GM12873 (cell line): ENCODE measurements at regions not wholly inside any gene's neighbourhood (a gene's known extent, or its start where the extent isn't known, plus 50 kb on each side); places are given as distances from the start of the nearest gene placed in this dataset.

Experiments used
- TF ChIP-seq, protein P1 (sequence below): IDR thresholded peaks from 2 replicates; pipeline ENCODE4 v1.5.1; 2012; ENCODE audit warnings: low read depth, mild to moderate bottlenecking, moderate library complexity, low read length, control low read depth; ENCODE audit not compliant: insufficient read depth; ENCODE audit errors: missing control alignments

GRCh38 chr13:61138857-61139256 lies 276.8 kb downstream of the PCDH20 start:
- TF ChIP-seq, protein P1, sequence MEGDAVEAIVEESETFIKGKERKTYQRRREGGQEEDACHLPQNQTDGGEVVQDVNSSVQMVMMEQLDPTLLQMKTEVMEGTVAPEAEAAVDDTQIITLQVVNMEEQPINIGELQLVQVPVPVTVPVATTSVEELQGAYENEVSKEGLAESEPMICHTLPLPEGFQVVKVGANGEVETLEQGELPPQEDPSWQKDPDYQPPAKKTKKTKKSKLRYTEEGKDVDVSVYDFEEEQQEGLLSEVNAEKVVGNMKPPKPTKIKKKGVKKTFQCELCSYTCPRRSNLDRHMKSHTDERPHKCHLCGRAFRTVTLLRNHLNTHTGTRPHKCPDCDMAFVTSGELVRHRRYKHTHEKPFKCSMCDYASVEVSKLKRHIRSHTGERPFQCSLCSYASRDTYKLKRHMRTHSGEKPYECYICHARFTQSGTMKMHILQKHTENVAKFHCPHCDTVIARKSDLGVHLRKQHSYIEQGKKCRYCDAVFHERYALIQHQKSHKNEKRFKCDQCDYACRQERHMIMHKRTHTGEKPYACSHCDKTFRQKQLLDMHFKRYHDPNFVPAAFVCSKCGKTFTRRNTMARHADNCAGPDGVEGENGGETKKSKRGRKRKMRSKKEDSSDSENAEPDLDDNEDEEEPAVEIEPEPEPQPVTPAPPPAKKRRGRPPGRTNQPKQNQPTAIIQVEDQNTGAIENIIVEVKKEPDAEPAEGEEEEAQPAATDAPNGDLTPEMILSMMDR, result no peak

GRCh38 chr13:61136515-61136914 lies 279.1 kb downstream of the PCDH20 start:
- TF ChIP-seq, protein P1, result no peak

- TF ChIP-seq, protein P1, result no peak
Measured at GRCh38 chr13:61136093-61136492, 279.6 kb downstream of the PCDH20 start.

GRCh38 chr13:61135583-61135982 lies 280.1 kb downstream of the PCDH20 start:
- TF ChIP-seq, protein P1, result no peak

DNA sequence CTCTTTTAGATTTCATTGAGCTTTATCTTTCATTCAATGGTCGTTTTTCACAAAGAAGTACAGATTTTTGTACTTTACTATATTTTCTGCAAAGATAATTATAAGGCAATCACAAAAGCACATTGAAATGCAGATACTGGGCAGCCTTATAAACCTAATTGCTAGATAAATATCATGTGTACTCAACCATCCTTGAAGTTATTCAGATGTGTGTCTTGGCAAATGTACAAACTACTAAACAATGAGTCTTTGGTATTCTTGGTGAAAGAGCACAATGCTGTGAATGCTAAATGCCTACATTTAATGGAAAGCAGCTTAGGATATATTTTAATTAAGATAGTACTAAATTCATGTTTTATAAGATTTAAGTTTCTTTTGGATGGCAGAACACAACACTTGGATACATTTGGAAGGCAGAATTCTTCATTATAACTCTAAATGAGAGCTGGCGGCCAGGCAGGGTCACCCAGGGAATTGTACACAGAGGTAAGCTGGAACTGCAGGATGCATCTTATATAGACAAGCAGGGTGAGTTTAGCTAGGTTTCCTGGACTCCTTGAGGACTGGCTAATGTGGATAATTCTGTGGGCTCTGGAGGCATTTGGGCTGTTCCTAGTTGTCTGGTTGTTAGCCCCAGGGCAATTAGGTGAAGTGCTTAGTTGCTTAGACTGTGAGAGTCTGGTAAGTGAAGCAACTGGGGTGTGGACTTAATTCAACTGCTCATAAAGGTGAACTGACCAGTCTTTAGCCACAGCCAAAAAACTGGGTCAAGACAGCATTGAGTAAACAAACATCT lies 286.6 kb downstream of the PCDH20 start:
- TF ChIP-seq, protein P1, result no peak

DNA sequence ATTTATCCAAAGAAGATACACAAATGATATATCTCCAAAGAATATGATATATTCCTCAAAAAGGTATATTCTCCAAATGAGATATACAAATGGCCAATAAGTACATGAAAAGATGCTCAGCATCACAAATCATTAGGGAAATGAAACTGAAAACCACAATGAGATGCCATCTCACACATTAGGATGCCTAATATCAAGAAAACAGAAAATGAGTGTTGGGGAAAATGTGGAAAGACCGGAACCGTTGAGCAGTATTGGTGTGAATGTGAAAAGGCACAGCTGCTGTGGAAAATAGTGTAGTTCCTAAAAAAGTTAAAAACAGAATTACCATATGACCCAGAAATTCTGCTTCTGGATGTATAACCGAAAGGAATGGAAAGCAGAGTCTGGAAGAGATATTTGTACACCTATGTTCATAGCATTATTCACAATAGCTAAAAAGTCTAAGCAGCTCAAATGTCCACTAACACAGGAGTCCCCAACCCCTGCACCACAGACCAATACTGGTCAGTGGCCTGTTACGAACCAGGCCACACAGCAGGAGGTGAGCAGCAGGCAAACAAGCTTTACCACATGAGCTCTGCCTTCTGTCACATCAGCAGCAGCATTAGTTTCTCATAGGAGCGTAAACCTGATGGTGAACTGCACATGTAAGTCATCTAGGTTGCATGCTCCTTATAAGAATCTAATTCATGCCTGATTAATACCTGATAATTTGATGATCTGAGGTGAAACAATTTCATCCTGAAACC lies 291.9 kb downstream of the PCDH20 start:
- TF ChIP-seq, protein P1, result no peak

DNA sequence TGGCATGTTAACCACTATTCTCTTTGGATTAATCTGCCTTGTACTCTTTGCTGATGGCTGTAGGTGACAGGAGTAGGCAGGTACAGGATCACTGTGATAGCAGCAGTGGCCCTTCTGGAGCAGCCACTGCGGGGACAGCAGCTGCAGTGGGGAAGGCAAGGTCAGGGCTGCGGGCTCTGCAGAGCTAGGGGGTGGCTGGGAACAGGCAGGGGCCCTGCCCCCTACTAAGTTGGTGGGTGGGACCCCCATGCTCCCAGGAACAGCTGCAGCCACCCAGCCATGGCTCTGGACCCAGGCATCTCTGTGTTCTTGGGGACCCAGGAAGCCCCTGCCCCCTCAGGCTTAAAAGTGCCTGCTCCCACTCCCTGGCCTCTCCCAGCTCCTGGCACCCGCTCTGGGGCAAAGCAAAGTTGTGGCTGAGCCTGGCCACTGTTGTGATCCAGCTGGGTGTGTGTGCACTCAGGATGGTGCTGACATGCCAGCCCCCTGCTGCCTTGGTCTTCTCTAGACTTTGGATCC lies 302.4 kb downstream of the PCDH20 start:
- TF ChIP-seq, protein P1, result no peak
